GM21447 (cell line): ENCODE measurements at regions not wholly inside any gene's neighbourhood (a gene's known extent, or its start where the extent isn't known, plus 50 kb on each side); places are given as distances from the start of the nearest gene placed in this dataset.

Experiments
- ATAC-seq: cut with Tn5 transposase; IDR thresholded peaks from one replicate; pipeline ENCODE4 v1.9.1; 2021; ENCODE audit not compliant: unreplicated experiment

DNA sequence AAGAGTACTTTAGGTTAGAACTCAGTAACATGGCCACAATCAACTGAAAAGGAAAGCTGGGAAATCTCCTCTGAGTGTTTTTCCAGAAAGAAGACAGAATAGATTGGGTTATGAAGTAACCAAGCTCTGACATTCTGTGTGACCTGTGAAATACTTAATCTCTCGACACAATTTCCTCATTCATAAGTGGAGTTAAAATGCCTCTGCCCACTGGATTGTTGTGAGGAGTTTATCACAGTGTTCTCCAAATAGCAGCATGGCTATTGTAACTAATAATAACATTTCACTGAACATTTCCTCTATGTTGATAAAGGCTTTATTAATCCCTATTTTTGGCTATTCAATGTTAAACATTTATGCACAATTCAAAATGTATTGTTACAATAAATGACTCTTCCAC is 311.0 kb downstream of the GABRB2 start:
- no peak for ATAC-seq

DNA sequence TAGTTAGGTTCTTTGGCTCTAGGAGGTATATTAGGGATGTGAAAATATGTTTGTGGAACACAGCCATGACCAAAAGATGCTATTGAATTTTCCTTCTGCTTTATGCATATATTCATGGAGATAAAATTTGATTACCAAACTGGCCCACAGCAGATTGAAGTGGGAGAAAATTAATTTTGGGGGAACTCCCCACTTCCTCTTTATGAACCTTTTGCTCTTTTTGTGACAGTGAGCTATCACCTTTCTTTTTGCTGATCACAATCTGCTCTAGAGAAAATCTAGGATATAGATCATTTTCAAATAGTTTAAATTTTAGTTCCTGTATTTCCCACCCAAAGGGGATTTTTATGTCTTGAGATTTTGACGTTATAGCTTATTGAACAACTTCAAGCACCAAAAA is 313.0 kb downstream of the GABRB2 start:
- ATAC-seq = no peak

DNA sequence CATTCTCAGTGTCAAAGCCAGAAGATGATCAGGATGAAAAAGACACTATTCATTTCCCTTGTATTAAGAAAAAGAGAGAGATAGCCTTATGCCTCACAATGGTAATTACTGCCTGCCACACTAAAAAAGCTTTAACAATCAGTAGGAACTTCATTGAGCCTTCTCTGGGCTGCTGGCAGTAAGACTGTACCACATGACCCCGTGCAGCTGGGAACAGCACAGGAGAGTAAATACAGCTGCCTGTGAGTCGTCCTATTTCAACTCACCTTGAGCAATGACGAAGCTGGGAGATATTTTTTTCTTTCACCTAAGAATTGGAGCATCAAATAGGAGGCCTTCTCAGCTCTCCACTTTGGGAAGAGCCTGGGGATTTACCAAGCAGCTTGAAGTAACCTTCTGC is 316.3 kb downstream of the GABRB2 start:
- no peak for ATAC-seq

DNA sequence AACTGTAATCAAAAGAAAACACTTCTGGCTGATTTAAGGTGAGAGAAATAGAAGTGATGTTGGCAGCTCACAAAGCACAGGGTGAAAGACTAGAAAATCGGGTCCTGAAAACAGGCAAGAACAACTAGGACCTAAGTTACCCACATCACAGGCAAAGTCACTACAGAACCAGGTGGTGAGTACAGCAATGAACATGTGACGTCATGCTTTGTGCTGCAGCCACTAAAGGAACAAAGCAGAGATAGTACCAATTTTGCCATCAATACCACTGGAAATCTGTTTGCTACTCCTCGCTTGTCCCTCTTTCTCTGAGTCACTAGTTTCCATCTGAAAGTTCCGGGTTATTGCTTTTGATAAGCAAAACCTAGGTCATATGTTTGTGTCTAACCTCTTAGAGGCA is 326.7 kb downstream of the GABRB2 start:
- no peak for ATAC-seq

DNA sequence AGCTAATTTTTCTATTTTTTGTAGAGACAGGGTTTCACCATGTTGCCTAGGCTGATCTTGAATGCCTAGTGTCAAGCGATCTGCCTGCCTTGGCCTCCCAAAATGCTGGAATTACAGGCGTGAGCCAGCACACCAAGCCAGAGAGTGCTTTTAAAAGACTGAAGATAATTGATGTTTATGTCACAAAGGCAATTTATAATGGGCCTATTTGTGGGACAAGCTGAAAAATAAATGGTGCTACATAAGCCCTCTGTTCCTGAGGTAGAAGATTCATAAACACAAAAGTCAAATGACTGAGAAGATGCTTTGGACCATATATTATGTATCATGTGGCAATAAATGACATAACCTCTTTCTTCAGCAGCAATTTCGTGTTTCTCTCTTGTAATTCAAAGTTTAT is 329.6 kb downstream of the GABRB2 start:
- ATAC-seq = no peak

DNA sequence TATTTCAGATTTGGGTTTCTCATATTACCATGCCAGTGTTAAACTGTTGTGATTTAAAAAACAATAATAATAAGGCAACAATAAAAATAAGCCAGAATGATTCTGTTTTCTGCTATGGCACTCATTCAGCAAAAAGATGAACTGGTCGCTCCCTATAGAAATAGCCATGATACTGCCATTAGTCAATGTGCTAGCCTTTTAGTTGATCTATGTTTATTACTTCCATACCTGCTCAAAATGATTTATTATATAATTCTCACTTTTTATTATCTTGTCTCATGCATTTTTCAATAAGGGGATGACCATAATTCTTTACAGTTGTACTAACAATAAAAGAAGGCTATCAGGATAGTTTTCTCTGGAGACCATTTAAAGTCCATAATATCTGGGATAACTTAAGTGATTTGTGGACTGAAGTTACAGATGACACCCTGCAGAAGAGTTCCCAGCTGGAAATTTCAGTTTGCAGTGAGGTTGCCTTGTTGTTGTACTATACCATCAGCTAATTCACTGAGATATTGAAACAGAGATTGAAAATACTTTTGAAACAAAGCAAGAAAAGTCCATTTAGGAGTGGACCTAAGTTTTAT is 334.3 kb downstream of the GABRB2 start:
- ATAC-seq = no peak

DNA sequence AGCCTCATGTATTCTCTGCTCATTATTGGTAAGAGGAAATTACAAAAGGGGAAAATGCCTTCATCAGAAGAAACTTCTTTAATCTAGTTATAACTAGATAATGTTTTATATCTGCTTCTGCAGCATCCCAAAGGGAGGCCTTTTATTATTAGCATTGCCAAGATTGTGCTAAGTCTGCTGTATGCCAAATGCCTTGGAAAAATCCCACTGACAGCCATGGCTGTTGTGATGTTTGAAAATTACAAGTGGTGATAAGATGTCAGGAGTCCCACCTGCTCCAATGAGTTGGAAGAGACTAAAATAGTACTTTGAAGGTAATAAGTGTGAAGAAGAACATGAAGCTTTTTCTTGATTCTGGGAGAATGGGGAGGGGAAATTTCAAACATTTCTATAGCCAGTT is 345.0 kb downstream of the GABRB2 start:
- no peak for ATAC-seq

DNA sequence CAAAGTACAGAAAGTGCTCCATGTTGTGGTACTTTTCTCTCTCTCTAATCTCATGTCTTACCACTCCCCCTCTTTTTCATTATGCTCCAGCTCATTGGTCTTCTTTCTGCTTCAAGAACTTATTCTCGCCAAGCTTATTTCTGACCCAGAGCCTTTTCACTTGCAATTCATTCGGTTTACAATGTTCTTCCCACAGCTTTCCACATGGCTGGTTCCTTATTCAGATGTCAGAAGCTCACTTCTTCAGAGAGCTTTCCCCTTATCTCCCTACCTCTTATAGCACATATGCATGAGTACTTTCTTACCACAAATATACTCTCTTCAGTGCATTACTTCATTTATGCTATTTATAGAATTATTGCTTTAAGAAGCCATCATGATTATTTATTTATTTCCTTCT is 338.8 kb upstream of the ATP10B start:
- ATAC-seq = no peak

DNA sequence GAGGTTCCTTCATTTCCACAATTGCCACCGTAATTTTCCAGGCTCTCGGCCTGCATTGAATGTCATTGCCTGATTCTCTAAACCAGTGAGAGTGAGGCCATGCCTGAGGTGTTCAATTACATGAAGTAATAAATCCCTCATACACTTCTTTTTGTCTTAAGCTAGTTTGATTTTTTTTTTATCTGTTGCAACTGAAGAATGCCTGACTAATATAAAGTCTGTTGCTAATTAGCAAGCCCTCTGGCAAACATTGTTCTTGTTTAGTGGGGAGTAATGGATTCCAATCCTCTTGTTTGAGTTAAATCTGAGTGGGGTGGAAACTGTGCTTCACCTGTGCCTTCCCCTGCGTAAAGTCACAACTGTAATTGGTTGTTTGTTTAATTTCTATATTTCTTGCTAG is 338.1 kb upstream of the ATP10B start:
- no peak for ATAC-seq

DNA sequence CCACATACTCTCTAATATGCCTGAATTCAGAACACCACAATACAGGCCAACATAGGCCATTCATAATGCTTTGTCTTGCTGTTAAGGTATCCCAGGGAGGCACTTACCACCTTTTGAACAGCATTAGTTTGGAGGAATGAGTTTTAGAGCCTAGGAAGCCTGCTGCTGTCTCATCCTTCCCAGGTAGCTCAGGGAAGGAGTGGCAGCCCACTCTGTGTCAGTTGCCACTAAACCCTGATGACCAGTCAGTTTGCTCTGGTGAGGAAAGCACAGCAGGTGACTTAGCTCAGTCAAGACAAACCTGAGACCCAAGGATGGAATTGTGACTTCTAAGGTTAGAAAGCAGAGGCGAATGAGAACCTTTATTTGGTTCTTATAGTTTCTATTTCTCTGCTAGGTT is 337.4 kb upstream of the ATP10B start:
- no peak for ATAC-seq

DNA sequence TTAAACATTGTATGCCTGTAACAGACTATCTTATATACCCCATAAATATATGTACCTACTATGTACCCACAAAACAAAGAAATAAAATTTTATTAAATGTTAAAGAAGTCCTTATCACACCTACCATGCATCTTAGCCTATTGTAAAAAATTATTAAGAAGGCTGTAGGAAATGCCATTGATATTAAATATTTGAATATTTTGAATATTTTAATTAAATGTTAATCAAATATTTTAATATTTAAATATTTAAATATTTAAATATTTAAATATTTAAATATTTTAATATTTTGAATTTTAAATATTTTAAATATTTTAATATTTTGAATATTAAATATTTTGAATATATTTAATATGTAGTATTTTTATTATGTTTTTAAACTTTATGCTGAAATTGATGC is 331.5 kb upstream of the ATP10B start:
- ATAC-seq = no peak

DNA sequence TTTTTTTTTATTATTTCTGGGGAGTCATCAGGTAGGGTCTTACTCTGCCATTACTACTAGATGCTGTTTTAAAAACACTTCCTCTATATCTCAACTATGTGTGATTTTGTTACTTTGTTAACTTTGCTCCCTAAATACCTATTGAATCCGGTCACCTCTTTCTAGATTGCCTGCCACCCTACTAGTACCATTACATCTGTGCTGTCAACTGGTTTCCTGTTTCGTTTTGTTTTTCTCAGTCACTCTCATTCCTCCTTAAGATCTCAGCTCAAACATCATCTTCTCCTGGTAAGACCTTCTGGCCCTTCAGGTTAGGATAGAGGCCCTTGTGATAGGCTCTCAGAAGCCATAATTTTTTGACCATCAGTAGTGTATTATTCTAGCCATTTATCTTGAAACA is 324.2 kb upstream of the ATP10B start:
- ATAC-seq = no peak

DNA sequence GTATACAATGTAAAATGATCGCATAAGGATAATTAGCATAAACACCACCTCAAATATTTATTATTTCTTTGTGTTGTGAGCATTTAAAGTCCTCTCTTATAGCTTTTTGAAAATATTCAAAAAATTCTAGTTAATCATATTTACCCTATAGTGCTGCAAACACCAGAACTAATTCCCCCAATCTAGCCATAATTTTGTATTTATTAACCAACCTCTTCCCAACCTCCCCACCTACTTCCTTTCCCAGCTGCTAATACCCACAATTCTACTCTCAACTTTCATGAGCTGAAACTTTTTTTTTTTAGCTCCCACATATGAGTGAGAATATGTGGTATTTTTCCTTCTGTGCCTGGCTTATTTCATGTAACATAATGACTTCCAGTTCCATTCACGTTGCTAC is 317.8 kb upstream of the ATP10B start:
- ATAC-seq = no peak

DNA sequence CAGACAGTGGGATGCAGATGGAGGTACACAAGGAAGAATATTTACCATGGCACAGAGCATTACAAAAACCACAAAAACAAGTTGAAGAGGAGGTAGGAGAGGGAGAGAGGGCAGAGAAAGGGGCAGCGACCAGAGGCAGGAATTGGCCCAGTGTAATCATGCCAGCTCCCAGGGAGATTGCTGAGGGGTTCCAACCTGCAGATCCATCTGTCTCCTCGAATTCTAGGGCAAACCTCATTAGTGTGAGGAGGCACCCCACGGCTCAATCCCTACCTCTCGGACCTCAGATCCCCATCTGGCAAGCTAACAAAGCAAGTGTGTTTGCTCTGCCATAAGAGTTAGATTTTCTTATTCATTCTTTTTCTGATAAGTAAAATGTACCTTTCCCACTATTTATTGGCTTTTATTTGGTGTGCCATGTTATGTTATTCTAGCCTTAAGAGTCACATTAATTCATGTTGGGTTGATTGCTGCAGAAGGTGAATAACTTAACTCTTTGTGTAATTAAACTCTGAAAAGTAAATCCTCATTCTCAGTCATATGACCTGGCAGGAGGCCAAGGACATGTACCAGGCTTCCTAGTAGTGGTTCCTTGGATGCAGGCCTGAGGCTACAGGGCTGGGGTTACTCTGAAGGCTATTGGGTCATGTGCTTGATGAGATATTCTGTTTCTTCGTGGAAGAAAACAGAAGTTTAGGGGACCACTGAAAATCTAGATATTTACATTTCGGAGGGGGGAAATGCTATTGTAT is 315.2 kb upstream of the ATP10B start:
- no peak for ATAC-seq

DNA sequence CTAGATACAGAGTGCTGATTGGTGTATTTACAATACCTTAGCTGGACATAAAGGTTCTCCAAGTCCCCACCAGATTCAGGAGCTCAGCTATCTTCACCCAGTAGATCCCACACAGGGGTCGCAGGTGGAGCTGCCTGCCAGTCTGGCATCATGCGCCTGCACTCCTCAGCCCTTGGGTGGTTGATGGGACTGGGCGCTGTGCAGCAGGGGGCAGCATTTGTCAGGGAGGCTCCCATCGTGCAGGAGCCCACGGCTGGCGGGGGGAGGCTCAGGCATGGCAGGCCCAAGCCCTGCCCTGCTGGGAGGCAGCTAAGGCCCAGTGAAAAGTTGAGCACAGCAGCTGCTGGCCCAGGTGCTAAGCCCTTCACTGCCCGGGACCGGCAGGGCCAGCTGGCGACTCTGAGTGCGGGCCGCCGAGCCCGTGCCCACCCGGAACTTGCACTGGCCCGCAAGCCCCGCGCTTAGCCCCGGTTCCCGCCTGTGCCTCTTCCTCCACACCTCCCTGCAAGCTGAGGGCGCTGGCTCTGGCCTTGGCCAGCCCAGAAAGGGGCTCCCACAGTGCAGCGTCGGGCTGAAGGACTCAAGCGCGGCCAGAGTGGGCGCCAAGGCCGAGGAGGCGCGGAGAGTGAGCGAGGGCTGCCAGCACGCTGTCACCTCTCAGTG is 314.1 kb upstream of the ATP10B start:
- ATAC-seq = no peak

DNA sequence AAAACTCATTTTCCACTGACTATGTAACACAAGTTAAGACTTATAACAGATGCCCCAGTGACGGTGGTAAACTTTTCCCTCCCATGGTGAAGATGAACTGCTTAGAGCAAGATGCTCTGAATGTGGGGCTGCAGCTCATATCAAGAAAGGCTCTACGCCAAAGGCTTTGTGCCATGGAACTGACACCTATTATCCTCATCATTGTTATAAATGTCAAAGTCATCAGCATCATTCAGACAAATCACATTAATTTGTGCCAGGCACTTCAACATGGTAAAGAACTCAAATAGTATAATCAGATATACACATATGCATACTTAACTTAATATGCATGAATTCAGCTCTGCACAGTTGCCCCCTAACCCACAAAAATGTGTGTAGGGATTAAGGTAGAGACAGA is 305.9 kb upstream of the ATP10B start:
- ATAC-seq = no peak

DNA sequence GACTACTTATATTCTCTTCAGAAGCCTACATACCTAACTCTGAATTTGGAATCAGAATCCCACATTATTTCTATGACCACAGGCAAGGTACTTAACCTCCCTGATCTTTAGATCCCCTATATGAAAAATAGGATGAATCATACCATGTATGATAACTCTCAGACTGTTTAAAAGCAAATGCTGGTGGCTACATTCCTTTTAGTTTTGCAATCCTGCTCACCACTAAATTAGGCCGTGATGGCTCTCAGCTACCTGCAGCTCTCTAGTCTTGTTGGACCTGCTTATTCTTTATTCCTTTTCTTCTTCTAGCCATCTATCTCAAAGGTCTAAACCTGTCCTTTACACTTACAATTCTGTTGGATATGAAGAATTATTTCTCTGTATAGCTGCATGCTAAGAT is 303.4 kb upstream of the ATP10B start:
- ATAC-seq = no peak

DNA sequence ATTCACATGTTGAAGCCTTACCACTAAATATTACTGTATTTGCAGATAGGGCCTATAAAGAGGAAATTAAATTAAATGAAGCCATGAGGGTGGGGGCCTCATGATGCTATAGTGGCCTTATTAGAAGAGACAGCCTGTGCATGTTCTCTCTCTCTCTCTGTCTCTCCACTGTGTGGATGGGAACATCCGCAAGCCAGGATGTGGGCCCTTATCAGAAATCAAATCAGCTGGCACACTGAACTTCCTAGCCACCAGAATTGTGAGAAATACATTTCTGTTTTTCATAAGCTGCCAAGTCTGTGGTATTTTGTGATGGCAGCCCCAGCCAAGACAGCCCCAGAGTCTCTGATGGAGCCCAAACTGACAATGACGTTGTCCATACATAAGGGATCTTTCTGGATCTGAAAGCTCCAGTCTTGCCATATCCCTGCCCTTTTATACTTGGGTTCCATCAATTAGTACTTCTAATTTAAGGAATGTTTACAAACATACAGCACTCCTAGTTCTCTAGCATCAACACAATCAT is 300.5 kb upstream of the ATP10B start:
- no peak for ATAC-seq

DNA sequence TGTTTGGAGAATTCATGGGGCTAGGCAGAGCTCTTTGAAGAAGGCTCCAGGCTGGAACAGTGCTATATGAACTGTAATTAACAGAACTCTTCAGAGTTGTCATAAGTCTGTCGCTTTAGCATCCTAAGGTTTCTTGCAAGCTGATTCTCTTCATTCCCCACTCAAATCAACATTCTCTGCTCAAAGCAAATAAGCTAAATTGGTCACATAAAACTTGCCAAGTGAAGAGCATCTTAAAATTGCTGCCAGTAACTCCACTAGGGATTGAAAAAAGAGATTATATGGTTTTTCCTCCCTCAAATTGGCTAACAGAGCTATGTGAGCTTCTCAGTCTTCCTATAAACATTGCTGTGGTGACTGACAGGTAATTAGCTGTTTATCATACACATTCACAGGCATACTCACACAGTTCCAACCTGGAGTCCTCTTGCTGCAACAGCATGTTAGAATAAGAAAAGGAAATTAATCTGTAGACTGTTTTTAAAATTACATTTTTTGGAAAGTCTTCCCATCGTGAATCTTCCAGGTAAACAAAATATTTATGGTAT is 298.5 kb upstream of the ATP10B start:
- no peak for ATAC-seq

DNA sequence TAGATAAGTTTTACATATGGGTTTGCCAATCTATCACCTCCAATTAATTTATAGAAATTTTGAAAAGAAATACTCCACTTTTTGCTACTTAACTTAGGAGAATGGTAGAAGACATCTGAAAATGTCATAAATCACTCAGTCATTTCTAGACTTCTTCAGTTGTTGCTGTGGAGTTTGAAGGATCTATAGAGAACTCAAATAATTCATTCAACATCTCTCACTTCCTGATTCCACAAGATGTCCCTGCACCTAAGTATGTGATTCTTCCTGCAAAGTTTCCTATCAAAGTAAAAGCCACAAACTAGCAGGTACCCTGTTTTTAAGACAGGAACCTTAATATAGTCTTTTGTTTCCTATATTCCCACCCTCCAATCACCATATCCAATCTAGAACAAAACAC is 297.1 kb upstream of the ATP10B start:
- no peak for ATAC-seq

DNA sequence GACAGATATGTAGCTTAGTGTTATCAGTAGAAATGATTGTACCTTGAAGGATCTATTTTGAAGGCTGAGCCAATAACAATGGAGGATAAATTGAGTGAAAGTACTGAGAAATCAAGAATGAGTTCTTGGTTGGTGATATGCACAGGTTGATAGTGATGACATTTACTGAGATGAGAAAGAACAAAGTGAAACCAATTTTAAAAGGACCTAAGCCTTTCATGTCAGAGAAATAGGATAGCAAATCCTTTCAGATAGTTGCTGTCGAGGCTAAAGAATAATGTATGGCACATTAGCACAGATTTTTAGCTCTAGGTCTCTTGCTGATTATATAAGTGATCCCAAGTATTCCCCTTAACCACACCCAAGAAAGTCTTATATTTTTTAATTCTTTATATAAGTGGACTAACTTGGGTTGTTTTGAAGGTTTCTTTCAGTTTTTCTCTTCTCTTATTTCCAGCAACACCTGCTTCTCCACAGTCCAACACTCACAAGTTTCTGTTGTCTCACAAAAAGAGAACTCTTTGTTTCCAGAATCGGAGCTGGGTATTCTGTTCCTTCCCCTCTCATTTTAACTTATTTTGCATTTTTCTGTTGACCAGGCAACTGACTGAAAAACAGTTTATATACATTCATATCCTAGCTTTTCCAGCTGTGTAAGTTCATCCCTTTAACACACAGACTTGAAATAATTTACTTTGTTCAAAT is 286.9 kb upstream of the ATP10B start:
- ATAC-seq = no peak
